ENCODE measurements at regions not wholly inside any gene's neighbourhood (a gene's known extent, or its start where the extent isn't known, plus 50 kb on each side); places are given as distances from the start of the nearest gene placed in this dataset.

- no peak for TF ChIP-seq SMC3 (IDR thresholded peaks at IDR 0.05; ENCODE audit: low read depth, low read length)
- TF ChIP-seq CTCF (IDR thresholded peaks at IDR 0.05): no peak
- TF ChIP-seq SIN3A (IDR thresholded peaks at IDR 0.05; ENCODE audit: borderline replicate concordance, low read depth, low read length): no peak
- TF ChIP-seq EZH2phosphoT487 (IDR thresholded peaks at IDR 0.05; ENCODE audit: borderline replicate concordance, low read depth): no peak
- TF ChIP-seq EP300 (IDR thresholded peaks at IDR 0.05; ENCODE audit: borderline replicate concordance in 1 of 2, low read depth in 1 of 2, low read length in 1 of 2): no peak
- TF ChIP-seq REST (IDR thresholded peaks at IDR 0.05; ENCODE audit: low read depth, low read length): no peak
- TF ChIP-seq GABPA (IDR thresholded peaks at IDR 0.05; ENCODE audit: low read depth): no peak
- TF ChIP-seq IRF3 (IDR thresholded peaks at IDR 0.05; ENCODE audit: low read depth, low read length): no peak
Measured at GRCh38 chr5:62029303-62029702, 276.7 kb upstream of the KIF2A start.
